Spleen (tissue), 11 donors: ENCODE measurements at regions not wholly inside any gene's neighbourhood (a gene's known extent, or its start where the extent isn't known, plus 50 kb on each side); places are given as distances from the start of the nearest gene placed in this dataset.

Experiments
- DNase-seq: peaks from one replicate; pipeline ENCODE4 v3.0.0-alpha.2; 2020
- H3K27ac ChIP-seq, 8 donors: fragments of 200-600 bp; sonication (generic) in 7 of 8; 1 replicate in 4 of 8; 2 replicates in 4 of 8; pipeline versions ENCODE4 v1.5.0 to v1.8.0; 2016 to 2021; ENCODE audit warnings: inconsistent platforms in 4 of 8, mild to moderate bottlenecking in 4 of 8, moderate library complexity in 1 of 8
- H3K27me3 ChIP-seq, 7 donors: fragments of 200-600 bp; sonication (generic) in 6 of 7; replicated peaks in 1 of 7; 1 replicate in 4 of 7; 2 replicates in 3 of 7; pipeline versions ENCODE4 v1.5.0 to v1.8.0; 2016 to 2021; ENCODE audit warnings: inconsistent platforms in 3 of 7, mild to moderate bottlenecking in 1 of 7
- H3K36me3 ChIP-seq, 6 donors: fragments of 200-600 bp; sonication (generic) in 5 of 6; 1 replicate in 4 of 6; 2 replicates in 2 of 6; pipeline versions ENCODE4 v1.5.0 to v1.8.0; 2016 to 2021; ENCODE audit warnings: inconsistent platforms in 2 of 6
- H3K4me1 ChIP-seq, 6 donors: fragments of 200-600 bp; sonication (generic) in 5 of 6; 1 replicate in 3 of 6; 2 replicates in 3 of 6; pipeline versions ENCODE4 v1.5.0 to v1.8.0; 2016 to 2021; ENCODE audit warnings: inconsistent platforms in 3 of 6
- H3K4me3 ChIP-seq, 8 donors: fragments of 200-600 bp; sonication (generic) in 7 of 8; 1 replicate in 4 of 8; 2 replicates in 4 of 8; pipeline versions ENCODE4 v1.5.0 to v1.8.0; 2016 to 2021; ENCODE audit warnings: inconsistent platforms in 4 of 8, mild to moderate bottlenecking in 4 of 8, moderate library complexity in 2 of 8
- H3K9me3 ChIP-seq, 8 donors: fragments of 200-600 bp; sonication (generic) in 7 of 8; 1 replicate in 4 of 8; 2 replicates in 4 of 8; pipeline versions ENCODE4 v1.5.0 to v1.8.0; 2016 to 2021; ENCODE audit warnings: inconsistent platforms in 4 of 8
- POLR2A ChIP-seq, 3 donors: fragments of 450-650 bp; IDR thresholded peaks; one replicate each; pipeline ENCODE4 v1.5.1; 2017; ENCODE audit warnings: antibody characterized with exemption in 3 of 3, mild to moderate bottlenecking in 1 of 3
- POLR2AphosphoS5 ChIP-seq, 3 donors: sonication (generic); formaldehyde crosslinking; IDR thresholded peaks; one replicate each; pipeline ENCODE4 v1.5.1; 2017; ENCODE audit warnings: antibody characterized with exemption in 3 of 3
- WGBS, 5 donors: extraction: QIAGEN DNeasy Blood & Tissue Kit in 3 of 5; methylation state at CpG; one replicate each; pipeline versions ENCODE4 v1.1.5 to v1.1.7; 2013 to 2018; 5-methylcytosine and 5-hydroxymethylcytosine counted together
- intact Hi-C: fragments of 100-400 bp; cut with DNase I; formaldehyde crosslinking; loops from one replicate; pipeline ENCODE4 v1.15.0; 2023; ENCODE audit warnings: low total_unique reads
- TF ChIP-seq, protein P1 (sequence below), 11 experiments: fragments of 200-600 bp in 7 of 11; fragments of 450-650 bp in 4 of 11; sonication (generic) in 4 of 11; IDR thresholded peaks in 8 of 11; conservative IDR thresholded peaks in 3 of 11; 1 replicate in 7 of 11; 2 replicates in 4 of 11; pipeline versions ENCODE4 v1.4.0 to v1.8.0; 2016 to 2021; ENCODE audit warnings: antibody characterized with exemption in 11 of 11, inconsistent platforms in 4 of 11, mild to moderate bottlenecking in 1 of 11
- donor health status: healthy with polysubstance abuse.
- donor health status: DM: no; HTN: no; CAD: no; lungs with moderate emphysema.
- donor health status: DM: no; HTN: no; CAD: no.
- donor health status: Bipolar disorder and iron deficiency.
- donor health status: healthy.
- donor health status: DM: no; HTN: no; CAD: no.
- donor health status: DM: yes; HTN: yes; CAD: no.

DNA sequence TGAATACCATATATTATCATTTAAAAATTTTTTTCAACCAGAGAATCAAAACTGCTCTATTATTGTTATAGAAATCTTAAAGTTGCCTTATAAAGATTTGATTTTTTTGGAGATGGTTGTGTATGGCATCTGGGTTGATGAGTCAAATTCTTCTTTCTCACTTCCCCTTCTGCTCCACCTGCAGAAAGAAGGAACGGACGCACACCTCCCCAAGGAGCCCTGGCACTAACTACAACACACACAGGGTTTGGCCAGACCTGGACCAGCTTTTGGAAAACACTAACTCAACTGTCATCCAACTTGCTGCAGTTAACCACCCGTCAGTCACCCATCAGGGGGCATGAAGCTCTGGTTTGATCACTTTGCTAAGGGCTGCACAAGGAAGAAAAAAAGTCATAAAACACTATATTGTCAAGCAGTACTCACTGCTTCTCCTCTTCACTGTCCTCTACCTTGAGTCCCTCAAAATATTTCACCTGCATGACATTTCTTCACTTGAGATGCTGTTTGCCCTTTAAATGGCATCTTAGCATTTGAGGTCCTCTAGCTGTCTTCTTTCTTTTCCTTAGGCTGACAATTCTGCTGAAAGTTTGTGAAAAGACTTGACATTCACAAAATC lies 266.7 kb upstream of the PHF14 start:
- no peak overlapping the region for H3K4me3 ChIP-seq
- H3K4me1 ChIP-seq, result no peaks in the 10 kb centered on the region
- H3K9me3 ChIP-seq, result no peaks in the 10 kb centered on the region
- H3K27me3 ChIP-seq, result no peaks in the 10 kb centered on the region
- no peak overlapping the region for H3K27ac ChIP-seq
- H3K36me3 ChIP-seq, result no peaks in the 10 kb centered on the region
- TF ChIP-seq, protein P1, sequence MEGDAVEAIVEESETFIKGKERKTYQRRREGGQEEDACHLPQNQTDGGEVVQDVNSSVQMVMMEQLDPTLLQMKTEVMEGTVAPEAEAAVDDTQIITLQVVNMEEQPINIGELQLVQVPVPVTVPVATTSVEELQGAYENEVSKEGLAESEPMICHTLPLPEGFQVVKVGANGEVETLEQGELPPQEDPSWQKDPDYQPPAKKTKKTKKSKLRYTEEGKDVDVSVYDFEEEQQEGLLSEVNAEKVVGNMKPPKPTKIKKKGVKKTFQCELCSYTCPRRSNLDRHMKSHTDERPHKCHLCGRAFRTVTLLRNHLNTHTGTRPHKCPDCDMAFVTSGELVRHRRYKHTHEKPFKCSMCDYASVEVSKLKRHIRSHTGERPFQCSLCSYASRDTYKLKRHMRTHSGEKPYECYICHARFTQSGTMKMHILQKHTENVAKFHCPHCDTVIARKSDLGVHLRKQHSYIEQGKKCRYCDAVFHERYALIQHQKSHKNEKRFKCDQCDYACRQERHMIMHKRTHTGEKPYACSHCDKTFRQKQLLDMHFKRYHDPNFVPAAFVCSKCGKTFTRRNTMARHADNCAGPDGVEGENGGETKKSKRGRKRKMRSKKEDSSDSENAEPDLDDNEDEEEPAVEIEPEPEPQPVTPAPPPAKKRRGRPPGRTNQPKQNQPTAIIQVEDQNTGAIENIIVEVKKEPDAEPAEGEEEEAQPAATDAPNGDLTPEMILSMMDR (IDR thresholded peaks at IDR 0.05 in 8 of 11, conservative IDR thresholded peaks at IDR 0.05 in 3 of 11), result no peak
- TF ChIP-seq POLR2A (IDR thresholded peaks at IDR 0.05), result no peak
- no peak for TF ChIP-seq POLR2AphosphoS5 (IDR thresholded peaks at IDR 0.05)
- WGBS, 5 donors, result 34 to 56% (median 43%) methylated on average over 3 of the region's 3 CpGs
- intact Hi-C loops, result no loop called here
- no peak for DNase-seq

DNA sequence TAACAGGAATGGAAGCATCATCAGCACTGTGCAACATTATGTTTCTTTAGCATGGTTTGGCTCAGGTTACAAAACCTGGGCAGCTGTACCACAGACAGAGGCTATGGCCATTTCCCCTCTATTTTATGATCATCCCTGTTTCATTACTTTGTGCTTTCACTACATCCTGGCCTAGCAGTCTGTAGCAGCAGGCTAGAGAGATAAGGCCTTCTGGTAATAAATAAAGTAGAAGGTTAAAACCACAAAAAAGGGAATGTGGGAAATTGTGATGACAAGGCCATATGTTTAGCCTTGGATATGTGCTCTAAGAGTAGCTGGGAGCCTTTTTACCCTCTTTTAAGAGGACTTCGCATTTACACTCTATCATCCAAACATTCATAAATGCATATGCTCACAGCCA lies 266.2 kb upstream of the PHF14 start:
- DNase-seq, result no peak
- Histone ChIP-seq H3K9me3 (no peaks in the 10 kb centered on the region), H3K4me3 (no peak overlapping the region), H3K4me1 (no peaks in the 10 kb centered on the region), H3K36me3 (no peaks in the 10 kb centered on the region), H3K27ac (no peak overlapping the region), H3K27me3 (no peaks in the 10 kb centered on the region)
- WGBS, 5 donors, result 59 to 82% (median 77%) methylated on average over 1 of the region's 1 CpG
- TF ChIP-seq POLR2AphosphoS5 (IDR thresholded peaks at IDR 0.05), result no peak
- no peak for TF ChIP-seq POLR2A (IDR thresholded peaks at IDR 0.05)
- TF ChIP-seq, protein P1 (IDR thresholded peaks at IDR 0.05 in 8 of 11, conservative IDR thresholded peaks at IDR 0.05 in 3 of 11), result no peak
- intact Hi-C loops, result no loop called here

DNA sequence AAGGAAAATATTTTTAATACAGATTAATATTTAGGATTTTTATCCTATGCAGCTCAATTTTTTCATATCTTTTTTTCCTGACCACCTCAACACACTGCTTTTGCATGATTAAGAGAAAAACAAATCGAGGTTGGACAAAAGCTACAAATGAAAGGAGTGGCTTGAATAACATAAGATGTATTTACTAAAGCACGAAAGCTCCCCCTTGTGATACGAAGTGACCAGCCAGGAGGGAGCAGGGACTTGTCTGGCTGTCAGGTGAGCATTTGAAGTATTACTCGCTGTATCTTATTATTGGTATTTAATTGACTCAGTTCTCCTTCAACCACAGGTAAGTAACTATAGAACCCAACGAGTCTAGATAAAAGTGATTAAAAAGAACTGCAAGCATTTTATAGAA lies 265.2 kb upstream of the PHF14 start:
- Histone ChIP-seq H3K4me1 (no peaks in the 10 kb centered on the region), H3K9me3 (no peaks in the 10 kb centered on the region), H3K27me3 (no peaks in the 10 kb centered on the region), H3K4me3 (no peak overlapping the region), H3K27ac (no peak overlapping the region), H3K36me3 (no peaks in the 10 kb centered on the region)
- intact Hi-C loops, result no loop called here
- DNase-seq, result no peak
- 20 to 33% (median 25%) methylated on average over 5 of the region's 5 CpGs for WGBS, 5 donors
- TF ChIP-seq POLR2AphosphoS5 (IDR thresholded peaks at IDR 0.05) (no peak), POLR2A (IDR thresholded peaks at IDR 0.05) (no peak)
- TF ChIP-seq, protein P1 (IDR thresholded peaks at IDR 0.05 in 8 of 11, conservative IDR thresholded peaks at IDR 0.05 in 3 of 11), result no peak

DNA sequence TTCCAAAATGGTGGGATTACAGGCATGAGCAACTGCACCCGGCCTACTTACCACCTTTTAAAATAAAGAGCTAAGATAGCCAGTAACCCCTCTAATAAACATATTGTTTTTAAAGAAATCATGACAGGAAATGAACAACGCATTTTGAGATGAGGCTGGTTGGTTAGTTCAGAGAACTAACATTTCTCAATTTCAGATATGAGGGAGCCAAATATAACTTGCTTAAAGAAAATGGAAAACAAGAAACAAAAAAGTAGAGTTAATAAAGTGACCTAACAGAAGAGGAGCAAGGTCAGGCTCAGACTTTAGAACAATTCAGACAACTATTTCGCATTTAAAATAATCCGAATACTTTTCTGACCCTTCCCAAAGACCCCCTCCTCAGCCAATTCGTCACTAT lies 254.9 kb upstream of the PHF14 start:
- TF ChIP-seq POLR2AphosphoS5 (IDR thresholded peaks at IDR 0.05) (no peak), POLR2A (IDR thresholded peaks at IDR 0.05) (no peak)
- Histone ChIP-seq H3K4me1 (no peaks in the 10 kb centered on the region), H3K36me3 (no peaks in the 10 kb centered on the region), H3K9me3 (no peaks in the 10 kb centered on the region), H3K4me3 (no peak overlapping the region), H3K27ac (no peak overlapping the region), H3K27me3 (no peaks in the 10 kb centered on the region)
- intact Hi-C loops, result no loop called here
- WGBS, 5 donors, result 70 to 87% (median 79%) methylated on average over 5 of the region's 5 CpGs
- DNase-seq, result no peak

DNA sequence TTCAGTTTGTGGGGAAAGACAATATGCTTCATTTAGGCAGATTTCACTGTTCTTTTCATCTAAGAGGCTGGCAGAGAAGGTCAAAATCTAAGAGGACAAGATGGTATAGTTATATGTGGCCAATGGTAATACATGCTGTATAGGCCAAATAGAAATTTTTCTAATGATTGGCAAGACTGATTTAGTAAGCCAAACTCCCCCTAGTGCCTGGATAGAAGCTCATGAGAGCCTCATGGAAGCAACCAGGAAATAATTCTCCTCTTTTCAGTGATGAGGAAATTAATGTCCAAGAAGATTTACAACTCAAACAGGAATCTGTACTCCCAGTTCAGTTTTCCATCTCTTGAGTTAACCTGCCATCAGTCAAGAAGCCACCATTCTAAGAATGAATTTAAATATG lies 253.6 kb upstream of the PHF14 start:
- Histone ChIP-seq H3K27ac (no peak overlapping the region), H3K36me3 (no peaks in the 10 kb centered on the region), H3K9me3 (no peaks in the 10 kb centered on the region), H3K4me3 (no peak overlapping the region), H3K4me1 (no peaks in the 10 kb centered on the region), H3K27me3 (no peaks in the 10 kb centered on the region)
- intact Hi-C loops, result no loop called here
- DNase-seq, result no peak
- TF ChIP-seq, protein P1 (IDR thresholded peaks at IDR 0.05 in 8 of 11, conservative IDR thresholded peaks at IDR 0.05 in 3 of 11), result no peak
- TF ChIP-seq POLR2A (IDR thresholded peaks at IDR 0.05), result no peak
- no peak for TF ChIP-seq POLR2AphosphoS5 (IDR thresholded peaks at IDR 0.05)
